KMS-11 (cell line): ENCODE measurements at regions not wholly inside any gene's neighbourhood (a gene's known extent, or its start where the extent isn't known, plus 50 kb on each side); places are given as distances from the start of the nearest gene placed in this dataset.

Experiments
- H2AFZ ChIP-seq: fragments of 200-600 bp; sonication (generic); 2 replicates; pipeline ENCODE4 v1.6.1; 2016; ENCODE audit warnings: antibody characterized with exemption, mixed run types, low read depth
- H3K27ac ChIP-seq: fragments of 200-600 bp; sonication (generic); 2 replicates; pipeline ENCODE4 v1.6.1; 2016; ENCODE audit warnings: mild to moderate bottlenecking, mixed run types
- H3K27me3 ChIP-seq: fragments of 200-600 bp; sonication (generic); 2 replicates; pipeline ENCODE4 v1.6.1; 2017; ENCODE audit warnings: mild to moderate bottlenecking, low read depth, mixed run types, moderate library complexity; ENCODE audit not compliant: insufficient read depth
- H3K36me3 ChIP-seq: fragments of 200-600 bp; sonication (generic); 2 replicates; pipeline ENCODE4 v1.6.1; 2017; ENCODE audit warnings: mild to moderate bottlenecking, mixed run types; ENCODE audit not compliant: insufficient read depth
- H3K4me1 ChIP-seq: fragments of 200-600 bp; sonication (generic); 2 replicates; pipeline ENCODE4 v1.6.1; 2016; ENCODE audit warnings: mild to moderate bottlenecking, low read depth, mixed run types; ENCODE audit not compliant: poor library complexity, severe bottlenecking
- H3K4me2 ChIP-seq: fragments of 200-600 bp; sonication (generic); 2 replicates; pipeline ENCODE4 v1.7.0; 2016; ENCODE audit warnings: mild to moderate bottlenecking, mixed run types
- H3K4me3 ChIP-seq: fragments of 200-600 bp; sonication (generic); IDR thresholded peaks from 2 replicates; pipeline ENCODE4 v1.6.1; 2017; ENCODE audit warnings: low read depth, low read length, mixed read lengths; ENCODE audit not compliant: insufficient read depth
- H3K79me2 ChIP-seq: fragments of 200-600 bp; sonication (generic); 2 replicates; pipeline ENCODE4 v1.6.1; 2016; ENCODE audit warnings: low read depth, mixed run types; ENCODE audit not compliant: insufficient read depth
- H3K9ac ChIP-seq: fragments of 200-600 bp; sonication (generic); 2 replicates; pipeline ENCODE4 v1.6.1; 2016; ENCODE audit warnings: mild to moderate bottlenecking, mixed run types
- H4K20me1 ChIP-seq: fragments of 200-600 bp; sonication (generic); 2 replicates; pipeline ENCODE4 v1.6.1; 2016; ENCODE audit warnings: mild to moderate bottlenecking, mixed run types; ENCODE audit not compliant: insufficient read depth
- TF ChIP-seq, protein P1 (sequence below): fragments of 200-600 bp; sonication (generic); conservative IDR thresholded peaks from 2 replicates; pipeline ENCODE4 v1.6.1; 2017; ENCODE audit warnings: low read depth, mild to moderate bottlenecking, antibody characterized with exemption, low read length, moderate library complexity, mixed read lengths

GRCh38 chr7:109437957-109438356 lies 868.3 kb downstream of the DNAJB9 start:
- Histone ChIP-seq H3K27ac (no peak overlapping the region), H3K79me2 (no peaks in the 10 kb centered on the region), H3K4me2 (no peak overlapping the region), H3K9ac (no peak overlapping the region), H2AFZ (no peak overlapping the region), H3K27me3 (no peaks in the 10 kb centered on the region), H3K4me1 (no peaks in the 10 kb centered on the region), H3K36me3 (no peaks in the 10 kb centered on the region), H3K4me3 (no peak overlapping the region), H4K20me1 (no peaks in the 10 kb centered on the region)
- TF ChIP-seq, protein P1, sequence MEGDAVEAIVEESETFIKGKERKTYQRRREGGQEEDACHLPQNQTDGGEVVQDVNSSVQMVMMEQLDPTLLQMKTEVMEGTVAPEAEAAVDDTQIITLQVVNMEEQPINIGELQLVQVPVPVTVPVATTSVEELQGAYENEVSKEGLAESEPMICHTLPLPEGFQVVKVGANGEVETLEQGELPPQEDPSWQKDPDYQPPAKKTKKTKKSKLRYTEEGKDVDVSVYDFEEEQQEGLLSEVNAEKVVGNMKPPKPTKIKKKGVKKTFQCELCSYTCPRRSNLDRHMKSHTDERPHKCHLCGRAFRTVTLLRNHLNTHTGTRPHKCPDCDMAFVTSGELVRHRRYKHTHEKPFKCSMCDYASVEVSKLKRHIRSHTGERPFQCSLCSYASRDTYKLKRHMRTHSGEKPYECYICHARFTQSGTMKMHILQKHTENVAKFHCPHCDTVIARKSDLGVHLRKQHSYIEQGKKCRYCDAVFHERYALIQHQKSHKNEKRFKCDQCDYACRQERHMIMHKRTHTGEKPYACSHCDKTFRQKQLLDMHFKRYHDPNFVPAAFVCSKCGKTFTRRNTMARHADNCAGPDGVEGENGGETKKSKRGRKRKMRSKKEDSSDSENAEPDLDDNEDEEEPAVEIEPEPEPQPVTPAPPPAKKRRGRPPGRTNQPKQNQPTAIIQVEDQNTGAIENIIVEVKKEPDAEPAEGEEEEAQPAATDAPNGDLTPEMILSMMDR, result no peak

DNA sequence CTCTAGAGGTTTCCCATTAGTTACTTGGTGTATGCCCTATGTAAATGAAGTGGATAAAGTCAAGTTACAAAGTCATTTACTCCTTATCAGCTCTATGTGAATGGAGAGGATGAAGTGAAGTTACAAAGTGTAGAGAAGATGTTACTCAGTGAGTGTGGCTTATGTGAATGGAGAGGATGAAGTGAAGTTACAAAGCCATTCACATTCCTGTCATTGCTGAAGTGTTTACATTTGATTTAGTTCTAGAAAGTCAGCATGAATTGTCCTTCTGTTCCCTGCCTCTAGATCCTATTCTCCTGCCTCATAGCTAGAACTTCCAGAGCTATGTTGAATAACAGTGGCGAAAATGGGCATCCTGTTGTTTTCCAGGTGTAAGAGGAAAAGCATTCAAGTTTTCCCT lies 880.1 kb downstream of the DNAJB9 start:
- Histone ChIP-seq H3K9ac (no peak overlapping the region), H2AFZ (no peak overlapping the region), H3K4me1 (no peaks in the 10 kb centered on the region), H3K4me3 (no peak overlapping the region), H3K36me3 (no peaks in the 10 kb centered on the region), H3K27ac (no peak overlapping the region), H3K4me2 (no peak overlapping the region), H4K20me1 (no peaks in the 10 kb centered on the region), H3K79me2 (no peaks in the 10 kb centered on the region), H3K27me3 (no peaks in the 10 kb centered on the region)
- TF ChIP-seq, protein P1, result no peak

DNA sequence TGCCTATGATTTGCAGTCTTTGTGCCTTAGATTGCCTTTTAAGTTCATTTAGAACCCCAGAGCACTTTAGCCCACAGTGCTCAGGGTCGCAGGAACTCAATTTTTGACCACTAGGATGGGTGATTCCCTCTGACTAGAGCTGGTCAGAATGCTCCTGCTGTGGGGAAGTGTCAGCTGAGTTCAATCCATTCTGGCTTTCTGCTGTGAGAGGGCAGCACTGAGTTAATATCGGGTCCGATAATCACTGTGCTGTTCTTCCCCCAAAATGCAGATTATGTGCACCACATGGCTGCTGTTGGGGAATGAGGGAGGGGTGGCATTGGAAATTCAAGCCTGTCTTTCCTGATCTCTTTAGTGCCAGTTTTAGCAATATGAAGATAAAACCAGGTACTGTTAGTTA lies 886.4 kb downstream of the DNAJB9 start:
- Histone ChIP-seq H3K4me1 (no peaks in the 10 kb centered on the region), H4K20me1 (no peaks in the 10 kb centered on the region), H3K27me3 (no peaks in the 10 kb centered on the region), H3K79me2 (no peaks in the 10 kb centered on the region), H3K4me2 (no peak overlapping the region), H2AFZ (no peak overlapping the region), H3K27ac (no peak overlapping the region), H3K4me3 (no peak overlapping the region), H3K9ac (no peak overlapping the region), H3K36me3 (no peaks in the 10 kb centered on the region)
- TF ChIP-seq, protein P1, result no peak

- Histone ChIP-seq H3K27ac (no peak overlapping the region), H2AFZ (no peak overlapping the region), H3K4me3 (no peak overlapping the region), H3K27me3 (no peaks in the 10 kb centered on the region), H3K9ac (no peak overlapping the region), H3K79me2 (no peaks in the 10 kb centered on the region), H4K20me1 (no peaks in the 10 kb centered on the region), H3K4me1 (no peaks in the 10 kb centered on the region), H3K4me2 (no peak overlapping the region), H3K36me3 (no peaks in the 10 kb centered on the region)
- TF ChIP-seq, protein P1, result no peak
Measured at GRCh38 chr7:109460296-109460695, 890.6 kb downstream of the DNAJB9 start.
